ENCODE measurements at regions not wholly inside any gene's neighbourhood (a gene's known extent, or its start where the extent isn't known, plus 50 kb on each side); places are given as distances from the start of the nearest gene placed in this dataset.

DNA sequence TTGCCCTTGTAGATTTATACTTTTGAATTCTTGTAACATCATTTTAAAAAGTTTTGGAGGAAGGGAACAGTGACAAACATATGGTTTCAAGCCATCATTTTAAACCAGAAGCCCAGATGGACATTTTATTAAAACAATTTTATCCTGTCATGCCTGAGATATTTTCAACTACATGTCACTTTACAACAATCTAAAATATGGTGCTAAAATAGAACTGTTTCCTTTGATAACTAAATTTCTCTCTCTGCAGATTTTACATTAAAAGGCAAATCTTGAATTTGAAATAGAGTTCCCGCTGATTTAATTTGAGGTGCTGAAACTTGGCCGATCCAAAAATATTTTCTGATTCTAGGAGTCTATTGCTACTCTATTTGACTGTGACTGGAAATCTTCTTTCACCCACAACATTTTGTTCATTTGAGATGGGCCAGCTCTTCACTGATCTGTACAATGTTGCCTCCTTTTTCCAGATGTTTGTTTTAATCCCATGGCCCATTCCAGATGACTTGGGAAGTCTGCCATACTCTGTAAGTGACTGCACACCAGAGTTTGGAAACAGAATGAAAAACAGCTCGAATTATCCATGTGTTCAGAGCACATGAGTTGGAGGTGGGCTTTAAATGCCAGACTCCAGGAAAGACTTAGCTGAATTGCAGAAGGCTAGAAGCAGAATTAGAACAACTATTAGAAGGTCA lies 402.5 kb downstream of the TMEM135 start:
- no peak for DNase-seq
- Mint-ChIP-seq H3K27ac (no peak overlapping the region), H3K36me3 (ENCODE audit: low read depth) (peaks cover 2% of the 10 kb centered on the region), H3K4me1 (no peaks in the 10 kb centered on the region), H3K27me3 (peaks cover 29% of the 10 kb centered on the region), H3K4me3 (no peak overlapping the region)
- no peak for ATAC-seq
- no peaks in the 10 kb centered on the region for H3K9me3 ChIP-seq (ENCODE audit: control insufficient read depth, low read length, poor library complexity, severe bottlenecking)

DNA sequence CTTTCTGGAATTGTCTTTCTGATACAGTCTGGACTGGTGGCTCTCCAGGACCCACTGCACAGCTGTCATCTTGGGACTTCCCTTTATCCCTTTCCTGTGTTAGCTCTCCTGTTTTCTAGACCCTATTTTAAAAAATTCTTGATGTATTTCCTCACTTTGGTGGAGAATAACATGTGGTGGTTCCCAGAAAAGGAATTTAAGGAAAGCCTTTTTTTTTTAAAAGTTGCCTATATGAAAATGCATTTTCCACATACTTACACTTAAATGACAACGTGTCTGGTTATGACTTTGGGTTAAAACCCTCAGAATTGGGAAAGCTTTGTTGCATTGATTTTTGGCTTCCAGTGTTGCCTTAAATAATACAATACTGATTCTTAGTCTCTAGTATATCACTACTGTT lies 400.7 kb downstream of the TMEM135 start:
- Mint-ChIP-seq H3K36me3 (ENCODE audit: low read depth) (peaks cover 2% of the 10 kb centered on the region), H3K4me3 (no peak overlapping the region), H3K4me1 (no peaks in the 10 kb centered on the region), H3K27me3 (peaks cover 20% of the 10 kb centered on the region), H3K27ac (no peak overlapping the region)
- H3K9me3 ChIP-seq (ENCODE audit: control insufficient read depth, low read length, poor library complexity, severe bottlenecking), result no peaks in the 10 kb centered on the region
- ATAC-seq, result no peak
- DNase-seq, result no peak

DNA sequence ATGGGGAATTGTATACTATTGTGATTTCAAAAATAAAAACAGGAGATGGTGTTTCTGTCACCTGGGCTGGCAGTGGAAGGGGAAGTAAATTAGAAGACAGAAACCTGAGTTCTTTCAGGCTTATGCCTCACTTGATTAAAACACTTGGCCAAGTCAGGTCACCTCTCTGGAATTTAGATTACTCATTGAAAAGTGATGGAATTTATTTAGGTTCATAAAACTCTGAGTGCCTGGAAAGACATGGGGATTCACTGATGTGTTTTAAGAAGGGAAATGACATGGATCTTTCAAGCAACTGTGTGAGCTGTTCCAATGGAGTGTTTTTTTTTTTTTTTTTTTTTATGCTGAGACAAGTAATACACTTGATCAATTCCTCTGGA lies 400.1 kb downstream of the TMEM135 start:
- no peak for ATAC-seq
- Mint-ChIP-seq H3K27ac (no peak overlapping the region), H3K27me3 (peaks cover 17% of the 10 kb centered on the region), H3K4me1 (no peaks in the 10 kb centered on the region), H3K4me3 (no peak overlapping the region), H3K36me3 (ENCODE audit: low read depth) (peaks cover 2% of the 10 kb centered on the region)
- DNase-seq, result no peak
- no peaks in the 10 kb centered on the region for H3K9me3 ChIP-seq (ENCODE audit: control insufficient read depth, low read length, poor library complexity, severe bottlenecking)

DNA sequence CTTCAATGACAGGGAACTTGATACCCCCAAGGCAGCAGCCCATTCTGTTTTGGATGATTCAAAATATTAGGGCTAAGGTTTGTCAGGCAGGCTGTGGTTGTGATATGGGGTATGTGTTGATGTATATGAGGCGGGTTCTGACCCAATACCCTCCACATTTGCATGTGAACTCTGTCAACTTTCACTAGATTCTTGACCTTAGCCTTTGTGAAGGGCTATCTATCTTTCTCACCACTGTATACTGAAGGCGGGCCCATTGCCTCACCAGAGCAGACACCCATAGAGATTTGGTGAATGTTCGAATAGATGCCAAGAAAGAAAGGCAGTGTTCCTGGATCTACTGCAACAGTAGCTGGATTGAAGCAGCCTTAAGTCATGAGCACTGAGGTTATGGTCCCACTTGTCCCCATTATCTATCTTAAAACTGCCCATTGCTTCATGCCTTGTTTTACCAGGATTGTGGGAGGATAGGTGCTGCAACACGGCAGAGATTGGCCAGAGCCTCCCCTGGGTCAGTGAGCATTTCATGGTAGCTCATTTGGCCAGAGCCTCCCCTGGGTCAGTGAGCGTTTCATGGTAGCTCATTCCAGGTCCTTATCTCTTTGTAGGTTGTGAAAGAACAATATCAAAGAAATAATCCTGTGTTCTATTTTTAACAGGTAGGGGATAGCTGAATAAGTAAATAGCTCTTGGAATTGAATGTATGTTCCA lies 399.6 kb downstream of the TMEM135 start:
- ATAC-seq (no peak), DNase-seq (no peak)
- peaks cover 2% of the 10 kb centered on the region for H3K36me3 Mint-ChIP-seq (ENCODE audit: low read depth)
- H3K4me3 Mint-ChIP-seq, result no peak overlapping the region
- H3K27ac Mint-ChIP-seq, result no peak overlapping the region
- H3K9me3 ChIP-seq (ENCODE audit: control insufficient read depth, low read length, poor library complexity, severe bottlenecking), result no peaks in the 10 kb centered on the region
- H3K27me3 Mint-ChIP-seq, result peaks cover 13% of the 10 kb centered on the region
- H3K4me1 Mint-ChIP-seq, result no peaks in the 10 kb centered on the region

DNA sequence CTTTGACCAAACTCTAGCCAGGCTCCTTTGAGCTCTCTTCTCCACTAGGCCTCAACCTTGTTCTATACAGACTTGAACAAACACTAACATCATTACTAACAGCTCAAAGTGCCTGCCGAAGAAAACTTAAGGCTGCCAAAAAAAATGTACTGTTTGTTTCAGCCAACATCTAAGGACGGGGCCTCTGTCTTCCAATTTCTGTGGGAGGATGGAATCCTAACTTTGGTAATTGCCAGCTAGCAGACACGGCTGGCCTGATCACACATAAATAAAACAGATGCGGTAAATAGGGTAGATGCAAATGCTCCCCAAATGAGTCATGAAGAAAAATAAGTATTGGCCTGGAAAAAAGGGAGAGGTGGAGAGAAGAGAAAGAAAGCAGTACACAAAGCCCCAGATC lies 394.3 kb downstream of the TMEM135 start:
- H3K27me3 Mint-ChIP-seq, result peaks cover 5% of the 10 kb centered on the region
- no peak overlapping the region for H3K4me3 Mint-ChIP-seq
- no peak for DNase-seq
- no peaks in the 10 kb centered on the region for H3K36me3 Mint-ChIP-seq (ENCODE audit: low read depth)
- no peak for ATAC-seq
- H3K27ac Mint-ChIP-seq, result no peak overlapping the region
- H3K4me1 Mint-ChIP-seq, result no peaks in the 10 kb centered on the region
- no peaks in the 10 kb centered on the region for H3K9me3 ChIP-seq (ENCODE audit: control insufficient read depth, low read length, poor library complexity, severe bottlenecking)

DNA sequence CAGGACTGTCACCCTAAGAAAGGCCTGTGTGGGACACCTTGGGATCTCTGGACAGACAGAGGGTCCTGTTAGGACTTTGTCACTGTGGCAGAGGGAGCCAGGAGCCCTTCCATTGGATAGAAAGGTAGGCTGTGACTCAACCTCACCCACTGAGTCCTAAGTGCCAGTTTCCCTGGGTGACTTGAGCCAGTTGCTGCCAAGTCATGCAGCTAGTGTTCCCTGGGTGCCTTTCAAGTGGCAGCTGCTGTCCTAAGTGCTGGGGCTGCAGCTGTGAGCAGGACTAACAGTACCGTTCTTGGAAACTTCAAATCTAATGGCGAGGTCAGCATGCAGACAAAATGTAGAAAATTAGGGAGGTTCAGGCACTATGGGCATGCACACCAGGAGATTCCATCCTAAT lies 393.7 kb downstream of the TMEM135 start:
- H3K9me3 ChIP-seq (ENCODE audit: control insufficient read depth, low read length, poor library complexity, severe bottlenecking), result no peaks in the 10 kb centered on the region
- ATAC-seq, result no peak
- Mint-ChIP-seq H3K4me1 (no peaks in the 10 kb centered on the region), H3K27ac (no peak overlapping the region), H3K27me3 (peaks cover 5% of the 10 kb centered on the region), H3K36me3 (ENCODE audit: low read depth) (no peaks in the 10 kb centered on the region), H3K4me3 (no peak overlapping the region)
- DNase-seq, result no peak

DNA sequence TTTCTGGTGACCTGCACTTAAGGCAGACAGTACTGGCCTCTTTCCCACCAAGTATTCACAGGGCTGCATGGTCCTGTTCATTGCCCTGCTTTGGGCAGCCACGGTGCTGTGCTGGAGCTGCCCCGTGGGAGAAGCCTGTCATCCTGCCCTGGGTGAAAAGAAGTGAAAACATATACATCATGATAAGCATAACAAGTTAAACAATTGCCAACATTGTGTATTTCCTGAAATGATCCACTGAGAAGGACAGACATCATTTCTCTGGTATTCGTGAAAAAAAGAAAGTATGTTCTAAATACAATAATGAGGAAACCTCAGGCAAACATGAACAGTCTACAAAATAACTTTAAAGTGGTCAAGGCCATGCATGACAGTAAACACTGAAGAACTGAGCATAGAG lies 393.1 kb downstream of the TMEM135 start:
- H3K4me3 Mint-ChIP-seq, result no peak overlapping the region
- H3K27ac Mint-ChIP-seq, result no peak overlapping the region
- no peaks in the 10 kb centered on the region for H3K9me3 ChIP-seq (ENCODE audit: control insufficient read depth, low read length, poor library complexity, severe bottlenecking)
- DNase-seq (no peak), ATAC-seq (no peak)
- H3K27me3 Mint-ChIP-seq, result peaks cover 10% of the 10 kb centered on the region
- no peaks in the 10 kb centered on the region for H3K36me3 Mint-ChIP-seq (ENCODE audit: low read depth)
- no peaks in the 10 kb centered on the region for H3K4me1 Mint-ChIP-seq

DNA sequence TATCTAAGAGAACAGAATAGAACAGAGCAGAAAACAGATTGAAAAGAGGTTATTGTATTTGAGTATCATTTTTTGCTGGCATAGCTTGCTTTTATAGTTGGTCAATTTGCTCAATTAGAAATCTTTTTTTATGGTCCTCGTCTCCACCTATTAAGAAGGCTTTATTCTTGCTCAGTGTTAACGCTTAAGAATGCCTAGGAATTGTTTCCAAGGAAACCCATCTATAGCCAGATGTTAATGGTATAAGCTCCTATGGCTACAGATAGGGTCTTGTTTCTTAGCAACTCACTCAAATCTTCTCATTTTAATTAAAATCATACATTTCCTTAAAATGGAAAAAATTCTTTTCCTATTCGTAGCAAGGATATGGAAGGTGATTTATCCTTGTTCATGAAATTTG lies 392.3 kb downstream of the TMEM135 start:
- H3K9me3 ChIP-seq (ENCODE audit: control insufficient read depth, low read length, poor library complexity, severe bottlenecking), result no peaks in the 10 kb centered on the region
- Mint-ChIP-seq H3K4me1 (no peaks in the 10 kb centered on the region), H3K4me3 (no peak overlapping the region), H3K27me3 (peaks cover 12% of the 10 kb centered on the region), H3K36me3 (ENCODE audit: low read depth) (no peaks in the 10 kb centered on the region), H3K27ac (no peak overlapping the region)
- DNase-seq (no peak), ATAC-seq (no peak)

DNA sequence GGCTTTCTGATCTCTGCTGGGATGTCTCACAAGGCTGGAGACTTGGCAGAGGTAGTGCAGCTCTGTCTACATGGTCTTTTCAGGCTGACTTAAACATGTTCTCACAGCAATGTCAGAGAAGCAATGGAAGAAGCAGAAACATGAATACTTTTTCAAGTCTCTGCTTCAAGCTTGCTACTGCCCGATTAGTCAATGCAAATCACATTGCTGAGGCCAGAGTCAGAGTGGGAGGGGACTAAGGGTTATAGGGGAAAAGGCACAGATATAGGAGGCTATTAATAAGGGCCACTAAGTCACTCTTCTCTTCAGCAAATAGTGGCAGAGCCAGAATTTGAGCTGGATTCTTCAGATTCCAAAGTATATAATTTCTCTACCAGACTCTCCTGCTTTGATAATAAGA lies 390.5 kb downstream of the TMEM135 start:
- Mint-ChIP-seq H3K4me1 (no peaks in the 10 kb centered on the region), H3K27ac (no peak overlapping the region)
- no peak for DNase-seq

DNA sequence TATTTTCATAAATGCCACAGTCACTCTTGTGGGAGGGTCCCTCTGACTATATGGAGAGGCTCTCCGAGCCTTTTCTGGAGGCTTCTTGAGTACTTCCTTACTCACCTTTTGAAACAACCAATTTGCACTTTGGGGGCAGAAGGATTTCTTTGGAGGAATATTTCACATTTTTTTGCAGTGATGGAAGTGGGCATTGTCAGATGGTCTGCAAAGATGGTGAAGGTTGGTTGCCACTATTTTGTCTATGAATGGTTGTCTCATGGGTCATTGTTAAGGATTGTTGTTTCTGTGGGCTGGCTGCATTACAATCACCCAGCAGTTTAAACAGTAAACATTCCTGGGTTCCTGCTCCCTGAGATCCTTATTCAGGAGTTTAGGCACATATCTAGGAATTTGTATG lies 388.2 kb downstream of the TMEM135 start:
- DNase-seq (no peak), ATAC-seq (no peak)
- Mint-ChIP-seq H3K4me1 (no peaks in the 10 kb centered on the region), H3K36me3 (ENCODE audit: low read depth) (no peaks in the 10 kb centered on the region), H3K27ac (no peak overlapping the region), H3K4me3 (no peak overlapping the region), H3K27me3 (peaks cover 18% of the 10 kb centered on the region)
- H3K9me3 ChIP-seq (ENCODE audit: control insufficient read depth, low read length, poor library complexity, severe bottlenecking), result no peaks in the 10 kb centered on the region

More for the DNA sequence above, 390.5 kb downstream of the TMEM135 start:
- Mint-ChIP-seq H3K36me3 (ENCODE audit: low read depth) (no peaks in the 10 kb centered on the region), H3K4me3 (no peak overlapping the region), H3K27me3 (peaks cover 17% of the 10 kb centered on the region)
- ATAC-seq, result no peak
- no peaks in the 10 kb centered on the region for H3K9me3 ChIP-seq (ENCODE audit: control insufficient read depth, low read length, poor library complexity, severe bottlenecking)

DNA sequence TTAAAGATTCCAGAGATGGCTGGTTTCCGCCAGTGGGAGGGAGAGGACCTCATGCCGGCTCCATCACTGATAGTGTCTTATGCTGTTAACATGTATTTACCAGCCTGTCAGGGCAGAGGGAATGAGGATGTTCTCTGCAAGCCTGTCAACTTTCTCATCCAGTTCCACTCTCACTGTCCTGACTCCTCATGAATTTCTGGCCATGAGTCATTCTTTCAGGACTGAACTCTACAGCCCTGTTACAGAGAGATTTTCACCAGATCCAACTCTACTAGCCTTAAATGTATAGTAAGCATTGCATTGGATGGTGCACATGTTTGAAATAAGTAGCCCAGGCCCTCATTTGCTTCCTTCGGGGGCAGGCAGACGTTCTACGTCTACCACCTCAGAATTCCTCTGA lies 387.7 kb downstream of the TMEM135 start:
- no peaks in the 10 kb centered on the region for H3K36me3 Mint-ChIP-seq (ENCODE audit: low read depth)
- no peak overlapping the region for H3K4me3 Mint-ChIP-seq

DNA sequence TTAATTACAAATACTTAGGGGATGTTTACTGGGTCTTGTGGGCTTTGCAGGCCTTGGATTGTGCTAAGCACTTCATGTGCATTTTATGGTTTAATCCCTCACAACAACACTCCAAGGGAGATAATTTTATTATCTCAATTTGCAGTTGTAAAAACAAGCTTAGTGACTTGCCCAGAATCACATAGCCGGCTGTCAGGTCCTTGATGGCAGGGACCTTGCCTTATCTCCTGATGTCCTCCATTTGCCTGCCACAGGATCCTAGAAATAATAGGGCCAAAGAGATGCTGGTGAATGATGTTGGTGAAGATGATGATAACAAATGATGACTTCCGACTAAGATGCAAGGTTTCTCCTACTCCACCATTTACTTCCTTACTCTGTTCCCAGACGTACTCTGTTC lies 385.4 kb downstream of the TMEM135 start:
- DNase-seq (no peak), ATAC-seq (no peak)
- peaks cover 13% of the 10 kb centered on the region for H3K27me3 Mint-ChIP-seq
- no peaks in the 10 kb centered on the region for H3K36me3 Mint-ChIP-seq (ENCODE audit: low read depth)
- no peak overlapping the region for H3K4me3 Mint-ChIP-seq
- no peaks in the 10 kb centered on the region for H3K9me3 ChIP-seq (ENCODE audit: control insufficient read depth, low read length, poor library complexity, severe bottlenecking)
- no peak overlapping the region for H3K27ac Mint-ChIP-seq
- no peaks in the 10 kb centered on the region for H3K4me1 Mint-ChIP-seq

More for the DNA sequence above, 387.7 kb downstream of the TMEM135 start:
- ATAC-seq (no peak), DNase-seq (no peak)
- Mint-ChIP-seq H3K4me1 (no peaks in the 10 kb centered on the region), H3K27ac (no peak overlapping the region), H3K27me3 (peaks cover 13% of the 10 kb centered on the region)
- no peaks in the 10 kb centered on the region for H3K9me3 ChIP-seq (ENCODE audit: control insufficient read depth, low read length, poor library complexity, severe bottlenecking)

DNA sequence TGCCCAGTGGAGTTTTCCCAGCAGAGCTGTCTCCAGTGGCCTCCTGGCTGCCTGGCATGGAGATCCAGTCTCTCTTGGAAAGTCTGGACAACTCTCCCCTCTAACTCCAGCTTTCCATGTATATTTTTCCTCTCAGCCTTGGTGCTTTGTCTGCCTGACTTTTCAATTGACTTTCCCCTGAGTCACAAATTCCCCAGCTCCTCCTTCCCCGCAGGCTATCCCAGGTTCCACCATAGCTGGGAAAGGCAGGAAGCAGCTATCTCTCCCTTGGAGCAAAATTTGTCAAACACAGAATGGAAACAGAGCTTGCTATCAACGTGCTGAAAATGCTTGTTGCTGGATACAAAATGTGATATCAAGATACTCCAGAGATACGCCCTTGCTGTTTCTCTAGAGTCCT lies 384.8 kb downstream of the TMEM135 start:
- DNase-seq (no peak), ATAC-seq (no peak)
- H3K27me3 Mint-ChIP-seq, result peaks cover 13% of the 10 kb centered on the region
- no peaks in the 10 kb centered on the region for H3K4me1 Mint-ChIP-seq
- no peak overlapping the region for H3K4me3 Mint-ChIP-seq
- no peaks in the 10 kb centered on the region for H3K36me3 Mint-ChIP-seq (ENCODE audit: low read depth)
- H3K9me3 ChIP-seq (ENCODE audit: control insufficient read depth, low read length, poor library complexity, severe bottlenecking), result no peaks in the 10 kb centered on the region
- no peak overlapping the region for H3K27ac Mint-ChIP-seq

DNA sequence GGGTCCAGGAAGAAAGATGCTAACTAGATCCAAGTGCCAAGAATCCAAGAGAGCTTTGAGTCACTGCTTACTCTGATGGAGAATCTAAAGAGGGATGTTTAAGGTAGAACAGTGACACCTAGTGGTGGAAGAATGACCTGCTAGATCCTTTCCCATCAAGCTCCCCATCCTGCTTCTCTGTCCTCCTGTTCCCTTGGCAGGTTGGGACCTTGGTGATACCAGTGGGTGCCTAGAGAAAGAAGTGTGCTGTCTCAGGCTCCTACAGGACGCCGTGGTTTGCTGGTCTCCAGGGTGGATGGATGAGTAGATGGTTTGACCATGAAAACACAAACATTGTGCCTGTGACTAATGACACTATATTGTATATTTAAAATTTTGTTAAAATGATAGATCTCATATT lies 383.7 kb downstream of the TMEM135 start:
- H3K36me3 Mint-ChIP-seq (ENCODE audit: low read depth), result no peaks in the 10 kb centered on the region
- DNase-seq, result no peak
- H3K27me3 Mint-ChIP-seq, result peaks cover 13% of the 10 kb centered on the region
- no peak overlapping the region for H3K27ac Mint-ChIP-seq
- H3K4me3 Mint-ChIP-seq, result no peak overlapping the region
- ATAC-seq, result peak; percentile 55
- H3K4me1 Mint-ChIP-seq, result no peaks in the 10 kb centered on the region
- H3K9me3 ChIP-seq (ENCODE audit: control insufficient read depth, low read length, poor library complexity, severe bottlenecking), result no peaks in the 10 kb centered on the region

Data from T-helper 17 cell (primary cell).